ENCODE measurements at regions not wholly inside any gene's neighbourhood (a gene's known extent, or its start where the extent isn't known, plus 50 kb on each side); places are given as distances from the start of the nearest gene placed in this dataset.

DNA sequence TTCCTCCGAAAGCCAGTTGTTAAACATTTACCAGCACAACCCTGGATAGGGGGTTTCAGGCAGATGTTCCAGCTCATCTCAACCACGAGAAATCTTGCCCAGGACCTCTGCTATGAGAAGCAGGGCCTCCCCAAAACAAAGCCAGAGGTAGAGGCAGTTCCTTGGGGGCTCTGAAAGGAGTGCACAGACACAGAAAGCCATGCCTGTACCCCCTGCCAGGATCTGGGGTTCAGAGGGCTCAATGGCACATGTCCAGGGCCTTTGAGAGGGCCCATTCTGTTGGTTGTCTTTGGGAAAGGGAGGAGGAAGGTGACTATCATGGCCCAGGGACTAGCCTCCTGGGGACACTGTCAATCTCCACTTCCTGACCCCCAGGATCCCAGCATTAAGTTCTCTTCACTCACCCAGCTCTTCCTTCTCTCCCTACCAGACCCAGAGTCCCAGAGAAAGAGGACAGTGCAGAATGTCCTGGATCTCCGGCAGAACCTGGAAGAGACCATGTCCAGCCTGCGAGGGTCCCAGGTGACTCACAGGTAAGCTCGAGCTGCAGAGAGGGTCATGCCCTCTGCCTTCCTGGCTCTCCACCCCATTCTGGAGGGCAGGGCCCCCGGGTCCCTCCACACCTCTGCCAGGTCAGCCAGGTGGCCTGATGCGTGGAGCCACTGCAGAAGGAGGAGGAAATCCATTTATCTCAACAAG, 116.4 kb upstream of the IPO9 start:
- no peaks in the 10 kb centered on the region for H3K79me2 ChIP-seq (replicated peaks; ENCODE audit: insufficient read depth)
- Mint-ChIP-seq H3K27ac (no peak overlapping the region), H3K4me1 (peaks cover 13% of the 10 kb centered on the region)

More for the DNA sequence above, 116.4 kb upstream of the IPO9 start:
- no peaks in the 10 kb centered on the region for H3K9me2 ChIP-seq (ENCODE audit: insufficient read depth)
- Mint-ChIP-seq H3K9me3 (no peaks in the 10 kb centered on the region), H3K36me3 (ENCODE audit: low read depth) (peaks cover 13% of the 10 kb centered on the region; the same call in 2 of the 3 replicates), H3K27me3 (ENCODE audit: insufficient read depth, low read depth, poor library complexity) (peaks cover 6% of the 10 kb centered on the region), H3K4me3 (no peak overlapping the region)
- no peaks in the 10 kb centered on the region for H3K36me3 ChIP-seq (ENCODE audit: insufficient read depth)
- no peak overlapping the region for H3K27ac ChIP-seq (ENCODE audit: low read depth)
- no peak overlapping the region for H2AFZ ChIP-seq
- H3K4me2 ChIP-seq: no peak overlapping the region
- DNase-seq (ENCODE audit: low spot score) (no peak), ATAC-seq (no peak)
- no peaks in the 10 kb centered on the region for H3K27me3 ChIP-seq (ENCODE audit: insufficient read depth)
- H3K4me1 ChIP-seq (ENCODE audit: insufficient read depth): peaks cover 3% of the 10 kb centered on the region; the same call in 1 of the 2 replicates
- H3K4me3 ChIP-seq: no peak overlapping the region
- no peaks in the 10 kb centered on the region for H4K20me1 ChIP-seq (replicated peaks; ENCODE audit: insufficient read depth)
- TF ChIP-seq NANOG (IDR thresholded peaks at IDR 0.05; ENCODE audit: borderline replicate concordance) (no peak), JUNB (IDR thresholded peaks at IDR 0.05; ENCODE audit: unreplicated experiment) (no peak), ETS1 (IDR thresholded peaks at IDR 0.05) (no peak), CTCF (conservative IDR thresholded peaks at IDR 0.05; ENCODE audit: low read depth in 2 of 2) (no peak), ZNF331 (CRISPR knock-in tag; IDR thresholded peaks at IDR 0.05; ENCODE audit: low read depth) (no peak), EZH2phosphoT487 (IDR thresholded peaks at IDR 0.05; ENCODE audit: unreplicated experiment) (no peak), CREB1 (CRISPR knock-in tag; IDR thresholded peaks at IDR 0.05; ENCODE audit: low read depth) (no peak), POLR2AphosphoS5 (IDR thresholded peaks at IDR 0.05; ENCODE audit: low read depth) (no peak), EZH2 (IDR thresholded peaks at IDR 0.05; ENCODE audit: low read depth, unreplicated experiment) (no peak), STAT1 (IDR thresholded peaks at IDR 0.05; ENCODE audit: unreplicated experiment) (no peak), ZNF114 (CRISPR knock-in tag; IDR thresholded peaks at IDR 0.05) (no peak)
- TF ChIP-seq, protein P1, sequence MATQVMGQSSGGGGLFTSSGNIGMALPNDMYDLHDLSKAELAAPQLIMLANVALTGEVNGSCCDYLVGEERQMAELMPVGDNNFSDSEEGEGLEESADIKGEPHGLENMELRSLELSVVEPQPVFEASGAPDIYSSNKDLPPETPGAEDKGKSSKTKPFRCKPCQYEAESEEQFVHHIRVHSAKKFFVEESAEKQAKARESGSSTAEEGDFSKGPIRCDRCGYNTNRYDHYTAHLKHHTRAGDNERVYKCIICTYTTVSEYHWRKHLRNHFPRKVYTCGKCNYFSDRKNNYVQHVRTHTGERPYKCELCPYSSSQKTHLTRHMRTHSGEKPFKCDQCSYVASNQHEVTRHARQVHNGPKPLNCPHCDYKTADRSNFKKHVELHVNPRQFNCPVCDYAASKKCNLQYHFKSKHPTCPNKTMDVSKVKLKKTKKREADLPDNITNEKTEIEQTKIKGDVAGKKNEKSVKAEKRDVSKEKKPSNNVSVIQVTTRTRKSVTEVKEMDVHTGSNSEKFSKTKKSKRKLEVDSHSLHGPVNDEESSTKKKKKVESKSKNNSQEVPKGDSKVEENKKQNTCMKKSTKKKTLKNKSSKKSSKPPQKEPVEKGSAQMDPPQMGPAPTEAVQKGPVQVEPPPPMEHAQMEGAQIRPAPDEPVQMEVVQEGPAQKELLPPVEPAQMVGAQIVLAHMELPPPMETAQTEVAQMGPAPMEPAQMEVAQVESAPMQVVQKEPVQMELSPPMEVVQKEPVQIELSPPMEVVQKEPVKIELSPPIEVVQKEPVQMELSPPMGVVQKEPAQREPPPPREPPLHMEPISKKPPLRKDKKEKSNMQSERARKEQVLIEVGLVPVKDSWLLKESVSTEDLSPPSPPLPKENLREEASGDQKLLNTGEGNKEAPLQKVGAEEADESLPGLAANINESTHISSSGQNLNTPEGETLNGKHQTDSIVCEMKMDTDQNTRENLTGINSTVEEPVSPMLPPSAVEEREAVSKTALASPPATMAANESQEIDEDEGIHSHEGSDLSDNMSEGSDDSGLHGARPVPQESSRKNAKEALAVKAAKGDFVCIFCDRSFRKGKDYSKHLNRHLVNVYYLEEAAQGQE (IDR thresholded peaks at IDR 0.05; ENCODE audit: unreplicated experiment): no peak
- TF ChIP-seq, protein P2, sequence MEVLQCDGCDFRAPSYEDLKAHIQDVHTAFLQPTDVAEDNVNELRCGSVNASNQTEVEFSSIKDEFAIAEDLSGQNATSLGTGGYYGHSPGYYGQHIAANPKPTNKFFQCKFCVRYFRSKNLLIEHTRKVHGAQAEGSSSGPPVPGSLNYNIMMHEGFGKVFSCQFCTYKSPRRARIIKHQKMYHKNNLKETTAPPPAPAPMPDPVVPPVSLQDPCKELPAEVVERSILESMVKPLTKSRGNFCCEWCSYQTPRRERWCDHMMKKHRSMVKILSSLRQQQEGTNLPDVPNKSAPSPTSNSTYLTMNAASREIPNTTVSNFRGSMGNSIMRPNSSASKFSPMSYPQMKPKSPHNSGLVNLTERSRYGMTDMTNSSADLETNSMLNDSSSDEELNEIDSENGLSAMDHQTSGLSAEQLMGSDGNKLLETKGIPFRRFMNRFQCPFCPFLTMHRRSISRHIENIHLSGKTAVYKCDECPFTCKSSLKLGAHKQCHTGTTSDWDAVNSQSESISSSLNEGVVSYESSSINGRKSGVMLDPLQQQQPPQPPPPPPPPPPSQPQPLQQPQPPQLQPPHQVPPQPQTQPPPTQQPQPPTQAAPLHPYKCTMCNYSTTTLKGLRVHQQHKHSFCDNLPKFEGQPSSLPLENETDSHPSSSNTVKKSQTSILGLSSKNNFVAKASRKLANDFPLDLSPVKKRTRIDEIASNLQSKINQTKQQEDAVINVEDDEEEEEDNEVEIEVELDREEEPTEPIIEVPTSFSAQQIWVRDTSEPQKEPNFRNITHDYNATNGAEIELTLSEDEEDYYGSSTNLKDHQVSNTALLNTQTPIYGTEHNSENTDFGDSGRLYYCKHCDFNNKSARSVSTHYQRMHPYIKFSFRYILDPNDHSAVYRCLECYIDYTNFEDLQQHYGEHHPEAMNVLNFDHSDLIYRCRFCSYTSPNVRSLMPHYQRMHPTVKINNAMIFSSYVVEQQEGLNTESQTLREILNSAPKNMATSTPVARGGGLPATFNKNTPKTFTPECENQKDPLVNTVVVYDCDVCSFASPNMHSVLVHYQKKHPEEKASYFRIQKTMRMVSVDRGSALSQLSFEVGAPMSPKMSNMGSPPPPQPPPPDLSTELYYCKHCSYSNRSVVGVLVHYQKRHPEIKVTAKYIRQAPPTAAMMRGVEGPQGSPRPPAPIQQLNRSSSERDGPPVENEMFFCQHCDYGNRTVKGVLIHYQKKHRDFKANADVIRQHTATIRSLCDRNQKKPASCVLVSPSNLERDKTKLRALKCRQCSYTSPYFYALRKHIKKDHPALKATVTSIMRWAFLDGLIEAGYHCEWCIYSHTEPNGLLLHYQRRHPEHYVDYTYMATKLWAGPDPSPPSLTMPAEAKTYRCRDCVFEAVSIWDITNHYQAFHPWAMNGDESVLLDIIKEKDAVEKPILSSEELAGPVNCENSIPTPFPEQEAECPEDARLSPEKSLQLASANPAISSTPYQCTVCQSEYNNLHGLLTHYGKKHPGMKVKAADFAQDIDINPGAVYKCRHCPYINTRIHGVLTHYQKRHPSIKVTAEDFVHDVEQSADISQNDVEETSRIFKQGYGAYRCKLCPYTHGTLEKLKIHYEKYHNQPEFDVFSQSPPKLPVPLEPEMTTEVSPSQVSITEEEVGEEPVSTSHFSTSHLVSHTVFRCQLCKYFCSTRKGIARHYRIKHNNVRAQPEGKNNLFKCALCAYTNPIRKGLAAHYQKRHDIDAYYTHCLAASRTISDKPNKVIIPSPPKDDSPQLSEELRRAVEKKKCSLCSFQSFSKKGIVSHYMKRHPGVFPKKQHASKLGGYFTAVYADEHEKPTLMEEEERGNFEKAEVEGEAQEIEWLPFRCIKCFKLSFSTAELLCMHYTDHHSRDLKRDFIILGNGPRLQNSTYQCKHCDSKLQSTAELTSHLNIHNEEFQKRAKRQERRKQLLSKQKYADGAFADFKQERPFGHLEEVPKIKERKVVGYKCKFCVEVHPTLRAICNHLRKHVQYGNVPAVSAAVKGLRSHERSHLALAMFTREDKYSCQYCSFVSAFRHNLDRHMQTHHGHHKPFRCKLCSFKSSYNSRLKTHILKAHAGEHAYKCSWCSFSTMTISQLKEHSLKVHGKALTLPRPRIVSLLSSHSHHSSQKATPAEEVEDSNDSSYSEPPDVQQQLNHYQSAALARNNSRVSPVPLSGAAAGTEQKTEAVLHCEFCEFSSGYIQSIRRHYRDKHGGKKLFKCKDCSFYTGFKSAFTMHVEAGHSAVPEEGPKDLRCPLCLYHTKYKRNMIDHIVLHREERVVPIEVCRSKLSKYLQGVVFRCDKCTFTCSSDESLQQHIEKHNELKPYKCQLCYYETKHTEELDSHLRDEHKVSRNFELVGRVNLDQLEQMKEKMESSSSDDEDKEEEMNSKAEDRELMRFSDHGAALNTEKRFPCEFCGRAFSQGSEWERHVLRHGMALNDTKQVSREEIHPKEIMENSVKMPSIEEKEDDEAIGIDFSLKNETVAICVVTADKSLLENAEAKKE (CRISPR knock-in tag; IDR thresholded peaks at IDR 0.05): no peak
- no peaks in the 10 kb centered on the region for H3F3A ChIP-seq (replicated peaks; ENCODE audit: low read depth)
